MG63 (cell line): ENCODE measurements at regions not wholly inside any gene's neighbourhood (a gene's known extent, or its start where the extent isn't known, plus 50 kb on each side); places are given as distances from the start of the nearest gene placed in this dataset.

ENCODE experiments used
- DNase-seq: peaks from one replicate; pipeline ENCODE4 v3.0.0-alpha.2; 2020
- H3K27me3 ChIP-seq: fragments of 250-450 bp; sonication (Bioruptor Pico); 2 replicates; pipeline ENCODE4 v1.5.1; 2020; ENCODE audit warnings: mild to moderate bottlenecking, moderate library complexity
- H3K36me3 ChIP-seq: fragments of 250-450 bp; sonication (Bioruptor Pico); 2 replicates; pipeline ENCODE4 v1.5.1; 2020; ENCODE audit warnings: mild to moderate bottlenecking, moderate library complexity
- H3K4me3 ChIP-seq: fragments of 250-450 bp; sonication (Bioruptor Pico); 2 replicates; pipeline ENCODE4 v1.5.1; 2020; ENCODE audit warnings: mild to moderate bottlenecking, moderate library complexity
- H3K9me3 ChIP-seq: fragments of 250-450 bp; sonication (Bioruptor Pico); 2 replicates; pipeline ENCODE4 v1.5.1; 2020; ENCODE audit warnings: mild to moderate bottlenecking, moderate library complexity

DNA sequence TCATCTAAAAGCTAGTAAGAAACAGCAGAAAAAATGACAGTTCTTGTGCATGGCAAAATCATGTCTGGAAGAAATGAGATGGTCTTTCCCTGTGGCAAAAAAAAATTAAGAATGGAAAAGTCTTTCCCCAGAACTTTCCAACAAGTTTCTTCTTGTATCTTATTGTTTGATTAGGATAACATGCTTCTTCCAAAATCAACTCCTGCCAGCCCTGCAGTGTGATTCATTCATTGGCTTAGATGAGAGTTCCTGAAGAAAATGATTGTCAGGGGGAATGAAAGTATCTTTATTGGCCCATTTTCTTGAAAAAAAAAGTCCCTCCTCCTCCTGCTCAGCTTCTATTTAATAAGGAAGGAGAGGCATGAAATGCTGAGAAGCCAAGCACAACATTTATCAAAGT, 407.7 kb downstream of the ARAP2 start:
- no peaks in the 10 kb centered on the region for H3K27me3 ChIP-seq
- no peak overlapping the region for H3K4me3 ChIP-seq
- no peaks in the 10 kb centered on the region for H3K9me3 ChIP-seq
- no peak for DNase-seq
- H3K36me3 ChIP-seq: no peaks in the 10 kb centered on the region

- Histone ChIP-seq H3K9me3 (no peaks in the 10 kb centered on the region), H3K36me3 (no peaks in the 10 kb centered on the region), H3K27me3 (no peaks in the 10 kb centered on the region), H3K4me3 (no peak overlapping the region)
- DNase-seq: no peak
Measured at GRCh38 chr4:35867057-35867456, 377.3 kb downstream of the ARAP2 start.

DNA sequence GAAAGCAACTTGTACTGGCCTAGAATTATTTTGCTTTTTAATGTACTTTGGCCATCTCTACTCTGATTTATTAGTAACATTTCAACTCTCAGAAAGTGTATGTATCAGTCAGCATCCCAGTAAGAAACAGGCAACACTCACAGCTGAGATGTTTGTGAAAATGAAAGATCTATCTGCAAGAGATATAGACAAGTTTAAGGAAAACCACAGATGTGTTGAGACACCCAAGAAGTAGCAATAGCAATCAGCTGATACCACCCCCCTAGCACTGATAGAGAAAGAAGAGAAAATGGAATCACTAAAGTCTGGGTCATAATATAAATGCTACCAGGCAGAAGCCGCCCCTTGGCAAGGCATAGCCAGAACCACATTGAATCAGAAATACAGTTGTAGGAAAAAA, 372.0 kb downstream of the ARAP2 start:
- no peak for DNase-seq
- Histone ChIP-seq H3K36me3 (no peaks in the 10 kb centered on the region), H3K27me3 (no peaks in the 10 kb centered on the region), H3K9me3 (no peaks in the 10 kb centered on the region), H3K4me3 (no peak overlapping the region)

GRCh38 chr4:35879479-35879878, 364.8 kb downstream of the ARAP2 start:
- H3K27me3 ChIP-seq: no peaks in the 10 kb centered on the region
- H3K4me3 ChIP-seq: no peak overlapping the region
- no peaks in the 10 kb centered on the region for H3K36me3 ChIP-seq
- no peak for DNase-seq
- no peaks in the 10 kb centered on the region for H3K9me3 ChIP-seq

DNA sequence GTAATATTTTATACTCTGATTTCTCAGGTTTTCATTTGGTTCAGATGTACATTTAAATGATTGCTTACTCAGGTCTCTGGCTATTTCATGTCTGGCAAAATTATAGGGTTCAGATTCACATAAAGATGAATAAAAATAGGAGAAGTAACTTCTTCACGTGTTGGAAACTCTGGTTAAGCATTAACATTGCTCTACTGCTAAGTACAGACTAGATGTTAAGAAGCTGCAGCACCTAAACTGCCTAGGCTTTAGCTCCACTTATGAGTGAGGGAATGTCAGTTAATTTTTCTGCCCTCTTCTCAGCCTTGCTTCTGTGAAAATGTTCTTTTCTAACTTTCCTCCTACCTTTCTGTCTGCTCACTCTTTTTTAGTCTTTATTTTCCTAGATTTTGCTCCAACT, 361.2 kb downstream of the ARAP2 start:
- H3K36me3 ChIP-seq: no peaks in the 10 kb centered on the region
- H3K4me3 ChIP-seq: no peak overlapping the region
- DNase-seq: no peak
- no peaks in the 10 kb centered on the region for H3K9me3 ChIP-seq
- H3K27me3 ChIP-seq: no peaks in the 10 kb centered on the region

DNA sequence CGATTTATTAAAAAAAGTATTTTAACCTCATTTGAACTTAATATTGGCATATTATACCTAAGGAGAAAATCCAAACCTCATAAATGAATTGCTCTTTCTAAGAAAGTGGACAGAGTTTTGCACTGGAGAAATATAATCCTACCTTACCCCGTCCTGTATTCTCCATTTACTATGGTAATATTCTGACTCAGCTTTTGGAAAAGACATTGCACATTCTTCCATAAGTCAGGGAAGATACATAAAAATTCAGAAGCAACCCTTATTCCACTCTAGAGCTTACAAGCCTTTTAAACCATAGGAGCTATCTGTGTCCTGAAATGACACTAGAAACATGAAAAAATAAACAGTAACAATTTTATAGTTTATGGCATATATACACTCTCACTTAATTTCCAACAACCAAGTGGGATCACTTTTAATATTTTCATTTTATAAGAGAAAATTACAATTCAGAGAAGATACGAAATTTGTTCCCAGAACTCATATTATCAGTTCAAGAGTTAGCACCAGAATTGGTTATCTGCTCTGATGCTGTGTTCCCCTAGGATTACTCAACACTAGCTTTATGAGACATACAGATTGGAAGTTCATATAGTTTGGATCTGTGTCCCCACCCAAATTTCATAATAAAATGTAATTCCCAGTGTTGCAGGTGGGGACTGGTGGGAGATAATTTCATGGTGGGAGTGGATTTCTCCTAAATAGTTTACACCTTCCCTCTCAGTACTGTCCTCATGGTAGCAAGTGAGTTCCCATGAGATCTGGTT, 359.4 kb downstream of the ARAP2 start:
- Histone ChIP-seq H3K9me3 (no peaks in the 10 kb centered on the region), H3K36me3 (no peaks in the 10 kb centered on the region), H3K27me3 (no peaks in the 10 kb centered on the region), H3K4me3 (no peak overlapping the region)
- no peak for DNase-seq

- Histone ChIP-seq H3K4me3 (no peak overlapping the region), H3K27me3 (no peaks in the 10 kb centered on the region), H3K36me3 (no peaks in the 10 kb centered on the region), H3K9me3 (no peaks in the 10 kb centered on the region)
- no peak for DNase-seq
Measured at GRCh38 chr4:35897808-35898207, 346.5 kb downstream of the ARAP2 start.

DNA sequence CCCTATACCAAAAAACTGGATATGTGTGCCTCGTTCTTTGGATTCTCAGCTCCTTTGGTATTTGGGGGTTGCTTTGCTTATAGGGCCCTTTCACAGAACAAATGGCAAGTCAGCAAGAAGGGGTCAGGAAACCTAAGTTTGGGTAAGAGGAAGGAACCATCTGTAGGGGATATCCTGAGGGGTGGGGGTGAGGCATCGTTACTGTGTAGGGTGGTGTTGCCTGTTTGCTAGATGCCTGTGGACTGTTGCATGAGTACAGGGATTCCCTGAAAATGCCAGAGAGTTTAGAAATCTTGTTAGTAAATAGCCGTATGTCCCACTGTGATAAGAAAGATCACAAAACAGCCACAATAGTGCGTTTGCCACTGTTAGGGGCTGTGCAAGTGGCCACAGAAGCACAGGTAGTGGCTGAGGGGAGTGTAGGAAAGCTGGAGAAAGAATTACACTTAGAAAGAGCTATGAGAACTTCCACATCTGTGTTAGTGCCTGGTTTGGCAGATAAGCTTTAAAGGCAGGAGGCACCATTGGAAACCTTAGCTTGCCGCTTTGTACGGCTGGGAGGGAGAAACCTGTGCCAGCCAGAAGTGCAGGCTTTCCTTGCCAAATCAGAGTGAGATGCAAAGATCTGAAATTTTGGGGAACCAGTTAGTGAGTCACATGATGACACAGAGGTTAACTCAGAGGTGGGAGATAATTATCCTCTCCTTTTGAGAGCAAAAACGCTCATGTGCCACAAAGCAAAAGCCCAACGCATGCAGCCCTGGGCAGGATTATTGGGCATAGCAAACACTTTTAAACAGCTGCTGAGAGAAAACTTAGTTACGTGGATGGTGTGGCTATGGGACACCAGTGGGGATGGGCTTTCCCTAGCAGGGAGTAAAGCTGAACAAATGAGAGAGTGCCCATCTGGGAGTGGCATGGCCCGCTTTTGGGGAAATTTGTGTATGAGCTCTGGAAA, 343.7 kb downstream of the ARAP2 start:
- Histone ChIP-seq H3K36me3 (no peaks in the 10 kb centered on the region), H3K4me3 (no peak overlapping the region), H3K9me3 (no peaks in the 10 kb centered on the region), H3K27me3 (no peaks in the 10 kb centered on the region)
- DNase-seq: no peak

DNA sequence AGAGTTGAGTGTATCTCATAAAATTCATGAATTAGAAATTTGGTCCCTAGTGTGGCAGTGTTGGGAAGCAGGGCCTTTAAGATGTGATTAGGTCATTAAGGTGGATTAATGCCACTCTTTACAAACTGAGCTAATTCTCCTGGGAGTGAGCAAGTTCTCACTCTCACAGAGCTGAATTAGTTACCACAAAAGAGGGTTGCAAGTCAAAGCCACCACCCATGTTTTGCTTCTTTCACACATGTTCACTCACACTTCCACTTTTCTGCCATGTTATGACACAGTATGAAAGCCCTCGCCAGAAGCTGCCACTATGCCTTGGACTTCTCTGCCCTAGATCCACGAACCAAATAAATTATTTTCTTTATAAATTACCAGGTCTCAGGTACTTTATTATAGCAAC, 332.1 kb downstream of the ARAP2 start:
- DNase-seq: no peak
- no peak overlapping the region for H3K4me3 ChIP-seq
- H3K9me3 ChIP-seq: no peaks in the 10 kb centered on the region
- H3K36me3 ChIP-seq: no peaks in the 10 kb centered on the region
- H3K27me3 ChIP-seq: no peaks in the 10 kb centered on the region

DNA sequence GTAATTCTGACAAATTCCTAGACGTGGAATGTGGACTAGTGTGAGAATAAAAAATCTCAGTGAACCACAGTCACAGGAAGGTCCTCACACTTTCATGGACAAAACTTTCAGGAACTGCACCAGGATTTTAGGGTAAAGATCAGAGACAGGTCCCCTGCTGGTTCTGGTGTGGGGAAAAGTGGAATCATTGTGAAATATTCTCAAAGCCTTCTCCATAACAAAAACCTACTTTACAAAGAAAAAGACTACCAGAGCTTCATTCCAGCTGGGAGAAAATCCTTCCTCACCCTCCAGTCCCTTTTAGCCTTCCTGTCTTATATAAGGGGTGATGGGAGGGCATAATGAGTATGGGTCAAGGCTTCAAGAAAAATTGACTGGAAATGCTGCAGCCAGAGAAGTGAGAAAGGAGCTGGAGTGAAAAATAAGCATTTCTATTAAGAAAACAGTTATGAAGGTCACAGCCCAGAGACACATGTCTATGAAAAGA, 325.8 kb downstream of the ARAP2 start:
- H3K27me3 ChIP-seq: no peaks in the 10 kb centered on the region
- no peaks in the 10 kb centered on the region for H3K36me3 ChIP-seq
- no peak for DNase-seq
- no peaks in the 10 kb centered on the region for H3K9me3 ChIP-seq
- no peak overlapping the region for H3K4me3 ChIP-seq

- DNase-seq: no peak
- H3K9me3 ChIP-seq: no peaks in the 10 kb centered on the region
- no peaks in the 10 kb centered on the region for H3K27me3 ChIP-seq
- no peak overlapping the region for H3K4me3 ChIP-seq
- H3K36me3 ChIP-seq: no peaks in the 10 kb centered on the region
Measured at GRCh38 chr4:35925806-35926205, 318.5 kb downstream of the ARAP2 start.

- Histone ChIP-seq H3K9me3 (no peaks in the 10 kb centered on the region), H3K4me3 (no peak overlapping the region), H3K27me3 (no peaks in the 10 kb centered on the region), H3K36me3 (no peaks in the 10 kb centered on the region)
- DNase-seq: no peak
Measured at GRCh38 chr4:35926788-35927187, 317.5 kb downstream of the ARAP2 start.

DNA sequence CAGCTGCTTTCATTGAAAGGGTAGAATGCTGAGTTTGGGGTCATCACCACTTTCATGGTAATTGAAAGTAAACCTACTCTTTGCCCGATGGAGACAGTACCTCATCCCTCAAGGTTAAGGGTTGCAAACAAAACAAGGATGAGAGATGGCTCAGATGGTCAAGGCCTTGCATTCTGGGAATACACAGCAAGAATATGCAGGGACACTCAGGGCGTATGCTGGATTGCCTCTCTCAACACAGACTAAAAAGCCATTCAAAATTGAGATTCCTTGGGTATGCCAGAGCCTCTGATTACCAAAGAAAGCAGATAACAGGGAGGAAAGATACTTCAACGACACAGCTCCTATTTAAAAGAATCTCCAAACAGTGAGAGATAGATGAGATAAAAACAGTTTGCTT, 310.4 kb downstream of the ARAP2 start:
- Histone ChIP-seq H3K9me3 (no peaks in the 10 kb centered on the region), H3K4me3 (no peak overlapping the region), H3K27me3 (no peaks in the 10 kb centered on the region)

DNA sequence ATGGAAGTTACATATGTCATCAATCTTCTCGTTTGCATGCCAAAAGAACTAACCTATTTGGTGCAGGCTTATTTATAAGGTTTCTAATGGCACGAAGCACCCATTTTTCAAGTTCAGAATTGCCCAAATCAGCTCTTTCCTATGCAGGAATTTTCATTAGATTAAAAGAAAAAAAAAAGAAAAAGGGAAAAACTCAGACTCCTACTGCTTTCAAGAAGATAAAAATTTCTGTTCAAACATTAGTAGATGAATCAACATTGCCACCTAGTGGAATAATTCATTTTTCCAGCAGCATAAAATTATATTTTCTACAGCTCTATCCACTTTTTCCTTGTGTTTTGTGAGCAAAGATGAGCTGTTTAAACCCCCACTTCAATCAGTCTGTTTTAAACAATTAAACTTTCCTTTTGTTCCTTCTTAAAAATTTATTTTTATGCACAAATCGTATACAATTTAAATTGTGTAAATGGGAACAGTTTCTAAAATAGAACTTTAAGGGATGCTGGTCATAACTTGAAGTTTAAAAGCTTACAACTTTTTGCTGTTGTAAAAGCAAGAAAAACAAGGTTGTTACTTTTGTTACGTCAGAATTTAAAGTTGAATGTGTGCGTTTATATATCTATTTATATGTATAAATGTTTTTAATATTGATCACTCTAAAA, 309.9 kb downstream of the ARAP2 start:
- Histone ChIP-seq H3K9me3 (no peaks in the 10 kb centered on the region), H3K4me3 (no peak overlapping the region), H3K27me3 (no peaks in the 10 kb centered on the region), H3K36me3 (no peaks in the 10 kb centered on the region)
- DNase-seq: no peak

More for the DNA sequence above, 310.4 kb downstream of the ARAP2 start:
- no peaks in the 10 kb centered on the region for H3K36me3 ChIP-seq
- no peak for DNase-seq

DNA sequence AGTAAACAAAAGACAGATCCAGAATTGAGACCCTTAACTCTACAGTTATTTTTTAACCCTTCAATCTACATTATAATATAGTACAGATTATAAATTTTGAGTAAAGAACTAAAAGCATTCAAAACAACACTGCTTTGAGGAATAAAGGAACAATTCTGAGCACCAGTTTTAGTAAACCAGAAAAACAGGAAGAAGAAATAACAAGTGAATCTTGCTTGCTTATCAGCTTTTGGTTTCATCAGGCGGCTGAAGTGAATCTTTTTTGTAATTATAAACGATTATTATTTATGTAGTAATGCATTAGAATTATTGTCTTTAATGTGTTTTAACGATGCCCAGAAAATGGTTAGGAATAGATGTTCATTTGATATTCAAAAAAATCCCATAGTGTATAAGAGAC, 305.4 kb downstream of the ARAP2 start:
- Histone ChIP-seq H3K9me3 (no peaks in the 10 kb centered on the region), H3K36me3 (no peaks in the 10 kb centered on the region), H3K4me3 (no peak overlapping the region), H3K27me3 (no peaks in the 10 kb centered on the region)
- no peak for DNase-seq

- Histone ChIP-seq H3K36me3 (no peaks in the 10 kb centered on the region), H3K4me3 (no peak overlapping the region), H3K9me3 (no peaks in the 10 kb centered on the region), H3K27me3 (no peaks in the 10 kb centered on the region)
- DNase-seq: no peak
Measured at GRCh38 chr4:35939751-35940150, 304.6 kb downstream of the ARAP2 start.

DNA sequence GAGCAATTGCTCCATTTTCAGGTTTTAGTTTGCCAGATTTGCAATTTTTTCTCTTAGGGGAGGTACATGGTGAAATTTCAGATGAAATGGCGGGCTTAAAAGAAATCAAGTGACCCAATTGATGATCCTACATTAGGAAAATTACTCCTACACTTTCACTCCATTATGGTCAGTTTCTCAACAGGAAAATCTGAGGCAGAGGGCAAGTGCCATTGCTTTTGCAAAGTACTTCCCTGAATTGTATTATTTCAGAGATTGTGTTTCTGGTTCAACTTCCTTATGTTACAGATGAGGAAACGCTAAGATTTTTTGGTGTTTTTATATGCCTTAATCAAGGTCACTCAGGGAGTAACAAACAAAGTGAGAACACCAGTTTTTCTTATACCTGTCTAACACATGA, 302.2 kb downstream of the ARAP2 start:
- H3K9me3 ChIP-seq: no peaks in the 10 kb centered on the region
- H3K36me3 ChIP-seq: no peaks in the 10 kb centered on the region
- no peaks in the 10 kb centered on the region for H3K27me3 ChIP-seq
- H3K4me3 ChIP-seq: no peak overlapping the region
- DNase-seq: no peak
